SK-N-MC (cell line): ENCODE measurements at regions not wholly inside any gene's neighbourhood (a gene's known extent, or its start where the extent isn't known, plus 50 kb on each side); places are given as distances from the start of the nearest gene placed in this dataset.

ENCODE experiments used
- EZH2 ChIP-seq: fragments of 200-600 bp; sonication (generic); IDR thresholded peaks from one replicate; pipeline ENCODE4 v1.6.1; 2017; ENCODE audit warnings: antibody characterized with exemption
- POLR2AphosphoS5 ChIP-seq: IDR thresholded peaks from 2 replicates; pipeline ENCODE4 v1.6.1; 2012; ENCODE audit warnings: mild to moderate bottlenecking, low read depth, low read length, borderline replicate concordance

DNA sequence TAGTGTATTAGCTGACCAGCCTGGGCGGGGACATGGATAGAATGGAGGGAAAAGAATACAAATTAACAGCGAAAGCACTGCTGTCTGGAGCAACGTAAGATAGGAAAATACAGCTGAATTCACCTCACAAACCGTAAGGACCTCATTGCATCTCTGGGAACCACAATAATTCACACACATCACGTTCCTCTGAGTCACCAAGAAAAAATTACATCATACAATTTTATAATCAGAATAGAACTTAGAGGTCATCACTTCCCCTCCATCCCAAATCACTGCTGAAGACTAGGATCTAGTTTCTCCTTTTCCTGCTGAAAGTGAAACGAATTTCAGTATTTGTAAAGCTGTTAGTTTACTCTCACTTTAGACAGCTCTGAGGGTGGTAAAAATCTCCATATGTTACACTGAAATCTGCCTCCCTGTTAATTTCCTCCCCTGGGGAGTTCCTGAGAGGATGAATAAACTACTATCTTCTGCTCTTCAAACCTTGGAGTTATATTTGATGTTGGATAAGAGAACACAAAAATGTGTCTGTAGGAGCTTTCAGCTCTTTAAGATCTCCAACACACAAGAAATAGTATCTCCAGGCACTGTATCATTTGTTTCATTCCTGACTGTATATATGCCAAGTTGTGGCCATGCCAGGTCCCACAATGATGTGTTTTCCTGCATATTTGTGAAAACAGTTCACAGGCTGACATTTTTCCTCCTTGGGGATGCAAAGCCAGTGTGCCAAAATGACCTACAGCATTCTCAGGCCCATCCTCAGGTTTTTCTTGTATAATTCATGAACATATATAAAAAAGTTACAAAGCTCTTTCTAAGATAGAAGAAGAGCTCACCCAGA, 63.8 kb upstream of the SSTR1 start:
- TF ChIP-seq EZH2 (no peak), POLR2AphosphoS5 (no peak)
